ENCODE measurements at regions not wholly inside any gene's neighbourhood (a gene's known extent, or its start where the extent isn't known, plus 50 kb on each side); places are given as distances from the start of the nearest gene placed in this dataset.

- no peak for DNase-seq (ENCODE audit: low read depth, low spot score)
- H3K4me3 ChIP-seq (ENCODE audit: low read depth, low read length), result no peak overlapping the region
- no peak for TF ChIP-seq CTCF (IDR thresholded peaks at IDR 0.05; ENCODE audit: insufficient read depth, low read length, missing control alignments)
- ChIA-PET POLR2A (no interaction called here), CTCF (no interaction called here)
Observed at GRCh38 chr16:6827267-6827666, 505.4 kb upstream of the RBFOX1 start.

- no peak for TF ChIP-seq CTCF (IDR thresholded peaks at IDR 0.05; ENCODE audit: insufficient read depth, low read length, missing control alignments)
- ChIA-PET CTCF (no interaction called here), POLR2A (no interaction called here)
- H3K4me3 ChIP-seq (ENCODE audit: low read depth, low read length), result no peak overlapping the region
- DNase-seq (ENCODE audit: low read depth, low spot score), result no peak
Observed at GRCh38 chr16:6822041-6822440, 510.6 kb upstream of the RBFOX1 start.

GRCh38 chr16:6804461-6804860, 528.2 kb upstream of the RBFOX1 start:
- no peak overlapping the region for H3K4me3 ChIP-seq (ENCODE audit: low read depth, low read length)
- ChIA-PET CTCF (no interaction called here), POLR2A (no interaction called here)
- no peak for TF ChIP-seq CTCF (IDR thresholded peaks at IDR 0.05; ENCODE audit: insufficient read depth, low read length, missing control alignments)
- DNase-seq (ENCODE audit: low read depth, low spot score), result no peak

GRCh38 chr16:6803176-6803575, 529.5 kb upstream of the RBFOX1 start:
- H3K4me3 ChIP-seq (ENCODE audit: low read depth, low read length), result no peak overlapping the region
- no peak for TF ChIP-seq CTCF (IDR thresholded peaks at IDR 0.05; ENCODE audit: insufficient read depth, low read length, missing control alignments)
- CTCF ChIA-PET, result no interaction called here
- DNase-seq (ENCODE audit: low read depth, low spot score), result no peak
- POLR2A ChIA-PET, result no interaction called here

- no peak for TF ChIP-seq CTCF (IDR thresholded peaks at IDR 0.05; ENCODE audit: insufficient read depth, low read length, missing control alignments)
- DNase-seq (ENCODE audit: low read depth, low spot score), result no peak
- no peak overlapping the region for H3K4me3 ChIP-seq (ENCODE audit: low read depth, low read length)
- POLR2A ChIA-PET, result no interaction called here
- CTCF ChIA-PET, result no interaction called here
Observed at GRCh38 chr16:6797223-6797622, 535.4 kb upstream of the RBFOX1 start.

GRCh38 chr16:6777624-6778023, 555.0 kb upstream of the RBFOX1 start:
- no peak for DNase-seq (ENCODE audit: low read depth, low spot score)
- ChIA-PET CTCF (no interaction called here), POLR2A (no interaction called here)
- H3K4me3 ChIP-seq (ENCODE audit: low read depth, low read length), result no peak overlapping the region
- no peak for TF ChIP-seq CTCF (IDR thresholded peaks at IDR 0.05; ENCODE audit: insufficient read depth, low read length, missing control alignments)

Data from AG04449 (cell line).